ENCODE measurements at regions not wholly inside any gene's neighbourhood (a gene's known extent, or its start where the extent isn't known, plus 50 kb on each side); places are given as distances from the start of the nearest gene placed in this dataset.

GRCh38 chr4:120001850-120002249 lies 64.8 kb downstream of the MAD2L1 start:
- TF ChIP-seq CTCF (IDR thresholded peaks at IDR 0.05 in 2 of 3, conservative IDR thresholded peaks at IDR 0.05 in 1 of 3; ENCODE audit: insufficient read depth in 2 of 3, low read depth in 1 of 3, low read length in 3 of 3) (no peak), ZNF395 (CRISPR knock-in tag; IDR thresholded peaks at IDR 0.05) (no peak), USF2 (CRISPR knock-in tag; IDR thresholded peaks at IDR 0.05) (no peak), PRDM10 (IDR thresholded peaks at IDR 0.05; ENCODE audit: partially characterized antibody) (no peak), CBX3 (IDR thresholded peaks at IDR 0.05; ENCODE audit: borderline replicate concordance in 1 of 2, low read length in 2 of 2) (no peak), RBFOX2 (IDR thresholded peaks at IDR 0.05; ENCODE audit: low read depth, low read length) (no peak), ELF4 (CRISPR knock-in tag; IDR thresholded peaks at IDR 0.05) (no peak), MXD1 (CRISPR knock-in tag; IDR thresholded peaks at IDR 0.05; ENCODE audit: borderline replicate concordance, poor library complexity, severe bottlenecking) (no peak), EZH2 (IDR thresholded peaks at IDR 0.05; ENCODE audit: borderline replicate concordance, low read depth, low read length) (no peak)

Measured in K562 (cell line).